KOPT-K1 (cell line): ENCODE measurements at regions not wholly inside any gene's neighbourhood (a gene's known extent, or its start where the extent isn't known, plus 50 kb on each side); places are given as distances from the start of the nearest gene placed in this dataset.
"Not testable (repeated sequence)": the region's sequence is repeated elsewhere in the genome, so short reads cannot be mapped to it uniquely, and the experiment has no call there.

ENCODE experiments used
- H3K27ac ChIP-seq: fragments of 200-600 bp; sonication (generic); 2 replicates; pipeline ENCODE4 v1.5.1; 2016; ENCODE audit warnings: antibody characterized with exemption, mild to moderate bottlenecking, low read depth, low read length; ENCODE audit not compliant: poor library complexity, severe bottlenecking
- H3K36me3 ChIP-seq: fragments of 200-600 bp; sonication (generic); 2 replicates; pipeline ENCODE4 v1.5.1; 2017; ENCODE audit warnings: antibody characterized with exemption, mild to moderate bottlenecking, low read length, moderate library complexity; ENCODE audit not compliant: insufficient read depth
- H3K9me3 ChIP-seq: fragments of 200-600 bp; sonication (generic); 2 replicates; pipeline ENCODE4 v1.5.1; 2017; ENCODE audit warnings: antibody characterized with exemption, low read length, mild to moderate bottlenecking; ENCODE audit not compliant: insufficient read depth, poor library complexity, severe bottlenecking

DNA sequence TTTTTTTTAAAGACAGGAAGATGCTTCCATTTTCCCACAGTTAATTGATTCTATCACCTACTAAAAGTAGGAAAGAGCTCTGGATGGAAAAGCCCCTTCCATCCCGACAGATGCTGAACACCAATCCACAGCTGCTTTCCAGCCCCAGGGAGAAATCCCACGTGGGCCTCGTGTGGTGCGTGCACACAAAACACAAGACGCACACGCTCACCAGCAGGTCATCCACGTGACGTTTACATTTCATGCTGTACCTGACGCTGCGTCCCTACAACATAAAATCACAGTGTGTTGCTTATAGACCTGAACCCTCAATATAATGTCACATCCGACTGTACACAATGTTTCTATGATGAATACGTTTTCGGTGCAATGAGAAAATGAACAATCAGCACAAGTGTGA, 50.2 kb upstream of the DACT2 start:
- H3K36me3 ChIP-seq, result no peaks in the 10 kb centered on the region
- no peaks in the 10 kb centered on the region for H3K9me3 ChIP-seq
- no peak overlapping the region for H3K27ac ChIP-seq

DNA sequence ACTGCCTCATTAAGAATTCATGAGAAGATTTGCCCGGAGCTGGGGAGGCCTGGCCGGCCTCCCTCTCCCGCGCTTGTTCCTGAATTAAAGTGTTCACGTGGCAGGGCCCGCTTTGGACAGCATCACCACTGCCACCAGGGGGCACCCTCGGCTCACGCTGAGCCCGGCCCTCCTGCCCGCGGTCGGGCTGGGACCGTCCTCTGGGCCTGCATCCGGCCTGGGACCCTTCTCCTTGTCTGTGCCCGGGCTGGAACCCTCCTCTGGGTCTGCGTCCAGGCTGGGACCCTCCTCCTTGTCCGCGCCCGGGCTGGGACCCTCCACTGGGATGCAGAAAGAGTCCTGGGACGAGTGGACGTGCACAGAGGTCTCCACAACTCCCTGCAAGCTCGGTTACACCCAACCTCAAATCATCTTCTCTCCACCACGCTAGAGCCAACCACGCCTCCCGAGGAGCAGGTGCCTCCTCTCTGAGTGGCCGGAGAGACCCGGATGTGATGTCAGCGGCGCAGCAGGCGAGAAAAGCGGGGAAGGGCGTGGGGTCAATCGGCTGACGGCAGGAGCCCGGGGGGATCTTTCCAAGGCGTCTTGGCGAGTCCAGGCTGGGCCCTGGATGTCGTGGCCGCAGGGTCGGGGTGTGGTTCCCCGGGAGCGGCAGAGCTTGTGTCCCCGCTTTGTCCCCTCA, 50.9 kb upstream of the DACT2 start:
- H3K9me3 ChIP-seq, result no peaks in the 10 kb centered on the region
- no peaks in the 10 kb centered on the region for H3K36me3 ChIP-seq

DNA sequence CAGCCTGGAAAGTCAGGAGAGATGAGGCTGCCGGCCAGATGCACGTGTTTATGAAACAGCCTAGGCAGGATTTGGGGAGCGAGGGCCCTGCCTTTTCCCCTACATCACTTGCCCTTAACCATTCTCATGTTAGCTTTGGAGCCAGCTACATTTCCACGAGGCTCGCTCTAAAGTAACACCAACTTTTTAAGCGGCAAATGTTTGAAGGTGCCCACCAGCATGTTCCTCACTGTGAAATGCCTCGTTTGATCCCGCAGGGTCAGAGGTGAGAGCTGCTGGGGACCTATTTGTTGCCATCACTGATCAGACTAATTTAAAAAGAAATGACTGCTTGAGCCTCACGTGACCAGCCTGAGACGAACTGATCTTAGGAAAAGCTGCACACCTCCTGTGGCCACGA, 51.6 kb upstream of the DACT2 start:
- H3K27ac ChIP-seq, result no peak overlapping the region
- H3K9me3 ChIP-seq, result no peaks in the 10 kb centered on the region
- no peaks in the 10 kb centered on the region for H3K36me3 ChIP-seq

More for the DNA sequence above, 50.9 kb upstream of the DACT2 start:
- H3K27ac ChIP-seq, result no peak overlapping the region

DNA sequence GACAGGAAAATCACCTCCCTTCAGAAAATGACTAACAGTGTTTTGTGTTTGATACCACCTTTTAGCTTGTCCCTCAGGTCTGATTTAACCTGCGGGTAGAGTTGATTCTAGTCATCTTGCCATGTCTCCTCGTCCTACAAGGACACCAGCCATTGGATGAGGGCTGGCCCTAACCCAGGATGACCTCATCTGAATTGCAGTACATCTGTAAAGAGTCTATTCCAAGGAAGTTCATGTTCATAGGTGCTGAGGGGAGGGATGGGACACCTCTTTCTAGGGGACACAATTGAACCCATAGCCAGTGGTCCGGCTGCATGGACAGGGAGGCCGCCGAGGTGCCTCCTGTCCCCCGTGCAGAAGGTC, 52.0 kb upstream of the DACT2 start:
- no peaks in the 10 kb centered on the region for H3K9me3 ChIP-seq
- no peaks in the 10 kb centered on the region for H3K36me3 ChIP-seq
- H3K27ac ChIP-seq, result no peak overlapping the region

DNA sequence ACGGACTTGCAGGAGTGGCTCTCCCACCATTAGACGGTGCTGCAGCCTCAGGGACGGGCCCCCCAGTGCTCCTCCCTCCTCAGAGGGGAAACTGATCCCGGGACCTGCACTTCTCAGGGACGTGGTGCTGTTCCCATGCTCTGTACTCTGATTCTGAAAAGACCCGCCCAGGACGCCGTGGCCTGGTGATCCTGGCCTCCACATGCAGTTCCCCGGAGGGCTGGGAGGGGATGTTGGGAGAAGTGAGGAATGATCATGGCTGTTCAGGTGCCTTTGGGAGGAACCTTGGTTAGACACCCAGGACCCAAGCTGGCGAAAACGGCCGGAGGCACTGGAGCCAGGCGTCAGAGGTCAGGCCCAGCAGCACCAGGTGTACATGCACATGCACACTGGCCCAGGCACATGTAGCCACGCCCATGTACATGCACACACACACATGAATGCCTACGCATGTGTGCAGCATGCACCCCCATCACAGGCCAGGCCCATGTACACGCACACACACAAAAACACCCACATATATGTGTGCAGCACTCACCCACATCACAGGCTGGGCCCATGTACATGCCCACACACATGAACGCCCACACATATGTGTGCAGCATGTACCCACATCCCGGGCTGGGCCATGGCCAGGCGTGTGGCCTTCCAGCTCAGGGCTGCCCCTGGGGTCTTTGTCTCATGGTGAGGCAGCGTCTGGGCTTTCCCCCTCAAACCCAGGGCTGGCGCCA, 52.6 kb upstream of the DACT2 start:
- H3K36me3 ChIP-seq, result no peaks in the 10 kb centered on the region
- no peak overlapping the region for H3K27ac ChIP-seq
- peaks cover 3% of the 10 kb centered on the region for H3K9me3 ChIP-seq

DNA sequence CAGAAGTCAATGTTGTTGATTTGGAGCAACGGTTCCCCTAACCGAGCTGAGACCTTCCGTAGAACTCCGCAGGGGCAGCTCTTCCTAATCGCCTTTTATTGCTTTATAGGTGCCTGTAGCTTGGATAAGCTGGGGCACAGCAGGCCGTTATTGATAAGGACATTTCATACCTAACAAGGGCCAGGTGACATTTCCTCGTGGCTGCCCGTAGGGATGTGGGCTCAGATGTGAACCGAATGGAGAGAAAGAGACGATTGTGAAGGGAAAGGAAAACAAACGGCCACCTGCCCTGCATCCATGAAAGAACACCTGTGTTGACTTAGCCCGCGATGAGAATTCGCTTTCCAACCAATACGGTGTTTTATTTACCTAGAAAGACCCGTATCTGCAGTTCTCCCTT, 53.3 kb upstream of the DACT2 start:
- Histone ChIP-seq H3K9me3 (peaks cover 10% of the 10 kb centered on the region), H3K27ac (no peak overlapping the region), H3K36me3 (no peaks in the 10 kb centered on the region)

DNA sequence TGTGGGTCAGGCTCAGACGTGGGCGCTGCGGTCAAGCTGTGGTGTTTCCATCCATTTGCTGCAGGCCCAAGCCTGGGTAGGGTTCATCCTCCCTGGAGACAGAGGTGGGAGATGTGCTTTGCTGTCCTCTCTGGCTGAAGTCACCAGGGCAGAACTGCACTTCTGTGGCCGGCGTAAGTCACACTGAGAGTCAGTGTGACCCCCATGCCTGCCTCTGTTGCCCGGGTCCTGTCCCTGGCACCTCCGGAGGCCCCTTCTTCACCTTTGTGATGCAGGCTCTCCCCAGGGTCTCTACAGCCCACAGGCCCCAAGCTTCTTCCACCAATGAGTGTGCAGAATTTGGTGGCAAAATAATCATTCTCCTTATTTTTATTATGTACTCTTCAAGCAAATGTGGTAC, 53.8 kb upstream of the DACT2 start:
- peaks cover 15% of the 10 kb centered on the region for H3K9me3 ChIP-seq
- H3K36me3 ChIP-seq, result no peaks in the 10 kb centered on the region
- no peak overlapping the region for H3K27ac ChIP-seq

DNA sequence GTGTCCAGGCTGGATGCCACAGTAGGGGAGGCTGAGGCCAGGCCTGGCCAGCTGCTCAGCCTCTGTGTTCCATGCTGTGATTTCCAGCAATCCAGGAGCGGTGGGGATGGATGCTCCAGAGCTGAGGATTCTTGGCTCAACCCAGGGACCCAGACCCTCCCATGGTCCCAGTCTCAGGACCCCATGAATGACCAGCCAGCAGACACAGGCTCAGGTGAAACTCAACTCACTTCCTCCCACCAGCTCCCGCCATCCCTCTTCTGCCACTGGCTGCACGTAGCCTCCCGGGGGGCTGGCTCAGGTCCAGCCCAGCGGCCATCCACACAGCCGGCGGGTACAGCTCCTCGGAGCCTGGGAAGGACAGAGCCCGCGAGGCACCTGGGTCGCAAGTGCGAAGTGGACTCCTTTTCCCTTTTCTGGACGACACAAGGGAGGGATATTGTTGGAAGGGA, 54.5 kb upstream of the DACT2 start:
- Histone ChIP-seq H3K36me3 (no peaks in the 10 kb centered on the region), H3K27ac (no peak overlapping the region), H3K9me3 (peaks cover 22% of the 10 kb centered on the region)

DNA sequence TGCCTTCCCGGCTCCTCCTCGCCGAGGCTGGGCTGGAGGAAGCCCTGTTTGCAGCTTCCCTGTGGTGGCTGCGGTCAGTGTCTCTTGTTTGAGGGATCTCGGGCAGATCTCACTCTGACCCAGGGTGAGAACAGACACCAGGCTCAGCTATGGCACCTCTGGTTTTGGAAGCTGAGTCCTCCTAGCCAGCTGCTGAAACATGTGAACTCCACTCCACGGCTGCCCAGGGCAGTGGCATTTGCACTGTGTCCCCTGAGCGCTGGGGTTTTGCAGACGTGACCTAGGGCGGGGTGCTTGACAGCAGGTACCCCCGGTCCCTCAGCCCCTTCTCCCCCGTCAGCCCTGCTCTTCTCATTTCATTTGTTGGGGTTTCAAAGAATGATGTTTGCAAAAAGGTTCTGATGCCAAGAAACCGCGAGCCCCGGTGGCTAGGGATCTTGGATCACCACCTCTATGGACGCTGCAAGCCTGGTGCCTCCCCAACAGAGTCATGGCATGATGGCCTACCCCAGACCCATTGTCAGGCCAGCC, 55.0 kb upstream of the DACT2 start:
- H3K27ac ChIP-seq, result no peak overlapping the region

DNA sequence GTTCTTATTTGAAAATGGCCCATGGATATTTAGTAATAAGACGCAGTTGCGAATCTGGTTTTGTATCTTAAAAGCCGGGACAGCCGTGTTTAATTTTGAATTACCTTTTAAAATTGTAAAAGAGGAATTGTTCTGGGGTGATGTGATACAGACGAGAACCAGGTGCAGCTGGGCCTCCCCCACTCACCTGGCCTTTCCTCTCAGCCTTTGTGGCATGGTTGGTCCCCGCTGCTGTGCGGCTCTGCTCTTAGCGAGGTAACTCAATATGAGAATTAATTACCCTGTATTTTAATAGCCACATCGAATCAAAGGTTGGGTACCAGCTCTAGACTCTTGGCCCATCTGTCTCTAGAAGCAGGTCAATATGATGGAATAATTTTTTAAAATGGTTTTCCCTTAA, 56.5 kb upstream of the DACT2 start:
- peaks cover 42% of the 10 kb centered on the region for H3K9me3 ChIP-seq
- no peak overlapping the region for H3K27ac ChIP-seq
- no peaks in the 10 kb centered on the region for H3K36me3 ChIP-seq

More for the DNA sequence above, 55.0 kb upstream of the DACT2 start:
- peaks cover 27% of the 10 kb centered on the region for H3K9me3 ChIP-seq
- no peaks in the 10 kb centered on the region for H3K36me3 ChIP-seq

DNA sequence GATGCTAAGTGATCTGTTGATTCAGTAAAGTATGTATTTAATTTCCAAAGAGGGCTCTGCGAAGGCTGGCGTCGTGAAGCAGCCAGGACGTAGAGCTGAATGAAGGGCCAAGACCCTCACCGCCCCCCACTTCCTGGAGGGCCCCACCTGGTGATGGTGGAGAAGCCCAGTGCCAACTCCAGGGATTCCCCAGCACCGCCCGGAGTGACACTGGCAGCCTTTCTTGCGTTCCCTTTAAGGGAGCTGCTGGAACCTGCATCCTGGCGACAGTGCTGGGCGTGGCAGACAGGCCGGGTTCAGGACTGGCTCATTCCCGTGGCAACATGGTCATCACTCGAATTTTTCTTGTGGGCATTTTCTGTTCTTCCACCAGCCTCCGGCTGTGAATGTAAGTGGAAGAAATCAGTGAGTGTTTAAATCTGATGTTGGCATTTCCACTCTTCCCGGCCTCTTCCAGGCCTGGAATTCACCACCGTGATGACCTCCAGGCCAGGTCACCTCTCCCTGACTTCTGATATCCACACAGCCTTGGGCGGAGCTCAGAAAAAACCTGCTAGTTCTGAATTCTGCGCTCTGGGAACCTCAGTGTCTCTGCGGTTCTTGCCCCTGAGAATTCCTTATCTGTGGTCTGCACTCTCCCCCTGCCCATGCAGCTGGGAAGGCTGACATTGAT, 57.4 kb upstream of the DACT2 start:
- Histone ChIP-seq H3K36me3 (no peaks in the 10 kb centered on the region), H3K9me3 (peaks cover 49% of the 10 kb centered on the region), H3K27ac (no peak overlapping the region)

DNA sequence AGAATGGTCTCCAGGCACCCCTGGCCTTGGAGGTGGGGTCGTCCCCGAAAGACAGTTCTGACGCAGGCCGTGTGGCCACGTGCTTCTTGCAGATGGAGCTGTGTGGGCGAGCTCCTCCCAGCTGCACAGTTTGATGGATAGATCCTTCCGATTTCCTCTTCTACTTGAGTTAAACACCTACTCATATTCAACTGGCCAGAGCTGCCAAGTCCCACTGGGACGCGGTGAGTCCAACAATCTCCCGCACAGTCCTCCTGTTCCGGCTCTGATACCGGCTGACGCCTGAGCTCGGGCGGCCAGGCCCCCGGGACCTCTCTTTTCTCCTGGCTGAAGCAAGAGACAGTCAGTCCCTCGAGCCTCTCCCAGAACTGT, 57.9 kb upstream of the DACT2 start:
- Histone ChIP-seq H3K36me3 (no peaks in the 10 kb centered on the region), H3K9me3 (peaks cover 54% of the 10 kb centered on the region), H3K27ac (no peak overlapping the region)

DNA sequence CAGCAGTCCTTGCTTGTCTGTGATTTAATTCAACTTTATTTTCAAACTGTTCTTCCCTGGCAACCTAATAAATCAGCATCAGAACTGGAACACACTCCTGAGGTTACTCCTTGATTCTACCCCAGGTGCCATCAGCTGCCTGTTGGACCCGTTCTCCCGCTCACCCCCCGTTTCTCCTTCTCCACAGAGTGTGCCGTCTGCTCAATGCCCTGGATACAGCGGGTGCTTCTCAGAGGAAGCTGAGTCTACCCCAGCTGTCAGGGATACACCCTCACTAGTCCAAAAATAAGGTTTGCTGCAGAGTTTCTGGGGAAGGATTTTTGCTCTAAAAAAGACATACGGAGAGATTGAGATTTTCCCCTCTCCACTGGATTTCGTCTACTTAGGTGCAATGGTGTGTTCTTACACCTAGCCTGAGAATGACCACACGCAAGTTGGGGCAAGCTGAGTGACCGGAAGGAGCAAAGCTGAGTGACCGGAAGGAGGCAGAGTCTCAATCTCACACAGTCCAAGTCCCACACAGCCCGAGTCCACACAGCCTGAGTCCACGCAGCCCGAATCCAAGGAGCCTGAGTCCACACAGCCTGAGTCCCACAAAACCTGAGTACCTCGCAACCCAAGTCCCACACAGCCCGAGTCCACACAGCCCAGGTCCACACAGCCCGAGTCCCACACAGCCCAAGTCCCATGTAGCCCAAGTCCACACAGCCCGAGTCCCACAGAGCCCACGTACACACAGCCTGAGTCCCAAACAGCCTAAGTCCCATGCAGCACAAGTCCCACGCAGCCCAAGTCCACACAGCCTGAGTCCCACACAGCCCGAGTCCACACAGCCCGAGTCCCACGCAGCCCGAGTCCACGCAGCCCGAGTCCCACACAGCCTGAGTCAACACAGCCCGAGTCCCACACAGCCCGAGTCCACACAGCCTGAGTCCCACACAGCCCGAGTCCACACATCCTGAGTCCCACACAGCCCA, 58.6 kb upstream of the DACT2 start:
- Histone ChIP-seq H3K36me3 (no peaks in the 10 kb centered on the region), H3K27ac (no peak overlapping the region), H3K9me3 (peaks cover 61% of the 10 kb centered on the region)

DNA sequence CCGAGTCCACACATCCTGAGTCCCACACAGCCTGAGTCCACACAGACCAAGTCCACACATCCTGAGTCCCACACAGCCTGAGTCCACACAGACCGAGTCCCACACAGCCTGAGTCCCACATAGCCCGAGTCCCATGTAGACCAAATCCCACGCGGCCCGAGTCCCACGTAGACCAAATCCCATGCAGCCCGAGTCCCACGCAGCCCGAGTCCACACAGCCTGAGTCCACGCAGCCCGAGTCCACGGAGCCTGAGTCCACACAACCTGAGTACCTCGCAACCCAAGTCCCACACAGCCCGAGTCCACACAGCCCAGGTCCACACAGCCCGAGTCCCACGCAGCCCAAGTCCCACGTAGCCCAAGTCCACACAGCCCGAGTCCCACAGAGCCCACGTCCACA, 60.0 kb upstream of the DACT2 start:
- not testable (repeated sequence) for H3K27ac ChIP-seq, H3K36me3 ChIP-seq
- peaks cover 75% of the 10 kb centered on the region for H3K9me3 ChIP-seq
